HCT116 (cell line): ENCODE measurements at regions not wholly inside any gene's neighbourhood (a gene's known extent, or its start where the extent isn't known, plus 50 kb on each side); places are given as distances from the start of the nearest gene placed in this dataset.

Experiments
- ATAC-seq: fragments of 200-7000 bp; cut with Tn5 transposase; 2 replicates; pipeline ENCODE4 v1.9.1; 2020; ENCODE audit warnings: mild to moderate bottlenecking, moderate library complexity
- BruUV-seq: library from RNA; stranded (reverse); fragments of 400-500 nt; replicated peaks from 2 replicates; lab custom pipeline; 2021; lab: Mats Ljungman, UMichigan
- CTCF ChIA-PET: fragments of 300-600 bp; sonication (Branson Sonifier 250); formaldehyde crosslinking; loops from one replicate; lab custom pipeline; 2021; ENCODE audit warnings: antibody characterized with exemption; lab: Charles Lee
- POLR2A ChIA-PET: fragments of 300-600, 350-600 bp; sonication (Branson Sonifier 250); formaldehyde crosslinking; loops from one replicate; lab custom pipeline; 2021; ENCODE audit warnings: antibody characterized with exemption; lab: Charles Lee
- RAD21 ChIA-PET, 2 experiments: fragments of 300-600 bp; sonication (Branson Sonifier 250); formaldehyde crosslinking; loops; one replicate each; lab custom pipeline; 2023; ENCODE audit warnings: low total read pairs in 2 of 2; ENCODE audit not compliant: uncharacterized antibody in 2 of 2, unreplicated experiment in 2 of 2, low non-redundant PET in 1 of 2; lab: Charles Lee
- DNase-seq: peaks from one replicate; pipeline ENCODE4 v3.0.0-alpha.2; 2010; ENCODE audit warnings: low read depth, low spot score
- H2AFZ ChIP-seq: fragments of 200-600 bp; shearing (Covaris generic), sonication (generic); 2 replicates; pipeline ENCODE4 v1.6.1; 2017; ENCODE audit warnings: low read depth, mixed run types, mixed read lengths, antibody characterized with exemption, low read length; ENCODE audit not compliant: poor library complexity, severe bottlenecking
- H3K27ac ChIP-seq: 2 replicates; pipeline ENCODE4 v1.5.1; 2012; ENCODE audit warnings: low read depth, low read length
- H3K27me3 ChIP-seq: fragments of 200-600 bp; sonication (generic); 2 replicates; pipeline ENCODE4 v1.6.1; 2016; ENCODE audit warnings: mixed run types, low read length, mixed read lengths; ENCODE audit not compliant: insufficient read depth
- H3K36me3 ChIP-seq, 2 experiments: fragments of 200-500 bp in 1 of 2; fragments of 200-600 bp in 1 of 2; sonication (Bioruptor generic) in 1 of 2; sonication (generic) in 1 of 2; 2 replicates each; pipeline versions ENCODE4 v1.5.1 to v1.6.1; 2014 to 2016; ENCODE audit warnings: low read length in 2 of 2, inconsistent platforms in 1 of 2, mixed read lengths in 1 of 2, mixed run types in 1 of 2; ENCODE audit not compliant: insufficient read depth in 2 of 2, control insufficient read depth in 1 of 2
- H3K4me1 ChIP-seq, 2 experiments: fragments of 200-600 bp in 1 of 2; sonication (generic) in 1 of 2; 2 replicates each; pipeline versions ENCODE4 v1.5.1 to v1.6.1; 2012 to 2017; ENCODE audit warnings: low read length in 2 of 2, inconsistent platforms in 1 of 2, mild to moderate bottlenecking in 1 of 2, mixed read lengths in 1 of 2, mixed run types in 1 of 2, moderate library complexity in 1 of 2; ENCODE audit not compliant: insufficient read depth in 2 of 2, control insufficient read depth in 1 of 2
- H3K4me2 ChIP-seq: fragments of 200-600 bp; sonication (generic); 2 replicates; pipeline ENCODE4 v1.6.1; 2017; ENCODE audit warnings: mixed run types, low read length, mixed read lengths
- H3K4me3 ChIP-seq, 2 experiments: fragments of 200-600 bp in 1 of 2; sonication (generic) in 1 of 2; replicated peaks in 1 of 2; 2 replicates each; pipeline ENCODE4 v1.5.1; 2011 to 2016; ENCODE audit warnings: low read length in 2 of 2, control low read depth in 1 of 2, low read depth in 1 of 2, mild to moderate bottlenecking in 1 of 2, mixed read lengths in 1 of 2, mixed run types in 1 of 2
- H3K79me2 ChIP-seq: fragments of 200-600 bp; sonication (generic); 2 replicates; pipeline ENCODE4 v1.6.1; 2017; ENCODE audit warnings: mild to moderate bottlenecking, mixed run types, low read length, moderate library complexity, mixed read lengths; ENCODE audit not compliant: insufficient read depth
- H3K9ac ChIP-seq: fragments of 200-600 bp; sonication (generic); 2 replicates; pipeline ENCODE4 v1.6.1; 2016; ENCODE audit warnings: low read length, mixed read lengths
- H3K9me2 ChIP-seq: fragments of 200-600 bp; sonication (generic), shearing (Covaris generic); 2 replicates; pipeline ENCODE4 v1.6.1; 2017; ENCODE audit warnings: mixed run types, mild to moderate bottlenecking, moderate library complexity; ENCODE audit not compliant: insufficient read depth
- H3K9me3 ChIP-seq, 2 experiments: fragments of 200-500 bp in 1 of 2; fragments of 200-600 bp in 1 of 2; sonication (Bioruptor generic) in 1 of 2; sonication (generic) in 1 of 2; 2 replicates each; pipeline ENCODE4 v1.6.1; 2014 to 2017; ENCODE audit warnings: low read length in 2 of 2, mixed read lengths in 2 of 2, inconsistent platforms in 1 of 2, low read depth in 1 of 2, mild to moderate bottlenecking in 1 of 2, mixed run types in 1 of 2, moderate library complexity in 1 of 2; ENCODE audit not compliant: control insufficient read depth in 1 of 2, insufficient read depth in 1 of 2
- H4K20me1 ChIP-seq: fragments of 200-600 bp; sonication (generic), shearing (Covaris generic); 2 replicates; pipeline ENCODE4 v1.6.1; 2017; ENCODE audit warnings: mixed run types, mild to moderate bottlenecking, moderate library complexity; ENCODE audit not compliant: insufficient read depth
- CEBPB ChIP-seq: IDR thresholded peaks from 2 replicates; pipeline ENCODE4 v1.6.1; 2012; ENCODE audit warnings: low read depth
- CTCF ChIP-seq, 3 experiments: fragments of 200-600 bp in 1 of 3; sonication (generic) in 1 of 3; IDR thresholded peaks in 2 of 3; conservative IDR thresholded peaks in 1 of 3; 2 replicates each; pipeline ENCODE4 v1.5.1; 2012 to 2017; ENCODE audit warnings: low read depth in 2 of 3, low read length in 2 of 3, antibody characterized with exemption in 1 of 3, borderline replicate concordance in 1 of 3, control low read depth in 1 of 3, mild to moderate bottlenecking in 1 of 3, mixed read lengths in 1 of 3, mixed run types in 1 of 3, moderate library complexity in 1 of 3; ENCODE audit not compliant: insufficient read depth in 1 of 3
- EGR1 ChIP-seq: IDR thresholded peaks from 2 replicates; pipeline ENCODE4 v1.6.1; 2012; ENCODE audit warnings: low read depth
- ELF1 ChIP-seq: IDR thresholded peaks from 2 replicates; pipeline ENCODE4 v1.6.1; 2012; ENCODE audit warnings: low read depth, borderline replicate concordance
- EZH2 ChIP-seq: fragments of 200-600 bp; sonication (generic); IDR thresholded peaks from 2 replicates; pipeline ENCODE4 v1.6.1; 2017; ENCODE audit warnings: antibody characterized with exemption, mixed run types
- FOSL1 ChIP-seq: IDR thresholded peaks from 2 replicates; pipeline ENCODE4 v1.6.1; 2012; ENCODE audit warnings: low read depth
- MAX ChIP-seq: IDR thresholded peaks from 2 replicates; pipeline ENCODE4 v1.6.1; 2012
- POLR2AphosphoS5 ChIP-seq: IDR thresholded peaks from 2 replicates; pipeline ENCODE4 v1.6.1; 2011; ENCODE audit warnings: mild to moderate bottlenecking, low read depth, low read length, moderate library complexity
- RAD21 ChIP-seq: IDR thresholded peaks from 2 replicates; pipeline ENCODE4 v1.6.1; 2012; ENCODE audit warnings: low read depth, mild to moderate bottlenecking
- SIN3A ChIP-seq: IDR thresholded peaks from 2 replicates; pipeline ENCODE4 v1.6.1; 2012; ENCODE audit warnings: low read depth
- SP1 ChIP-seq: IDR thresholded peaks from 2 replicates; pipeline ENCODE4 v1.6.1; 2012; ENCODE audit warnings: low read depth
- ZFX ChIP-seq: fragments of 450-650 bp; IDR thresholded peaks from 2 replicates; pipeline ENCODE4 v1.6.1; 2017
- ZNF274 ChIP-seq: fragments of 200-500 bp; sonication (Bioruptor generic); IDR thresholded peaks from 2 replicates; pipeline ENCODE4 v1.6.1; 2014; ENCODE audit warnings: mild to moderate bottlenecking, low read depth, low read length, inconsistent platforms
- intact Hi-C: fragments of 100-400 bp; cut with micrococcal nuclease; formaldehyde crosslinking; loops from 2 replicates; pipeline ENCODE4 v1.10.0; 2022

- no peaks in the 10 kb centered on the region for H3K4me1 ChIP-seq
- POLR2A ChIA-PET, result no interaction called here
- no peaks in the 10 kb centered on the region for H3K79me2 ChIP-seq
- no peaks in the 10 kb centered on the region for H3K36me3 ChIP-seq
- H3K9me3 ChIP-seq, result no peaks in the 10 kb centered on the region
- ATAC-seq, result no peak
- H3K4me3 ChIP-seq, result no peak overlapping the region
- 0 out of 2 replicates have a peak, but pooled peaks cover 3% of the 10 kb centered on the region for H3K27me3 ChIP-seq
- H2AFZ ChIP-seq, result no peak overlapping the region
- RAD21 ChIA-PET, result no interaction called here
- TF ChIP-seq FOSL1 (no peak), ZFX (no peak), SIN3A (no peak), MAX (no peak), CEBPB (no peak), EZH2 (no peak), ZNF274 (no peak), CTCF (IDR thresholded peaks at IDR 0.05 in 2 of 3, conservative IDR thresholded peaks at IDR 0.05 in 1 of 3; ENCODE audit: borderline replicate concordance in 1 of 3, insufficient read depth in 1 of 3, low read depth in 2 of 3, low read length in 2 of 3) (no peak), POLR2AphosphoS5 (no peak), SP1 (no peak), EGR1 (no peak), ELF1 (no peak), RAD21 (no peak)
- H3K4me2 ChIP-seq, result no peak overlapping the region
- BruUV-seq, result no TSS peak
- DNase-seq, result no peak
- intact Hi-C loops, result no loop called here
- no peak overlapping the region for H3K9ac ChIP-seq
- H3K9me2 ChIP-seq, result no peaks in the 10 kb centered on the region
- CTCF ChIA-PET, result no interaction called here
- no peak overlapping the region for H3K27ac ChIP-seq
- H4K20me1 ChIP-seq, result no peaks in the 10 kb centered on the region
These were observed 174.4 kb upstream of the THBS1 start for GRCh38 chr15:39406485-39406884.
